HAP-1 (cell line): ENCODE measurements at regions not wholly inside any gene's neighbourhood (a gene's known extent, or its start where the extent isn't known, plus 50 kb on each side); places are given as distances from the start of the nearest gene placed in this dataset.
A peak's percentile ranks its signal among the peaks of the same experiment; 100 is the strongest.

Experiments used
- DNase-seq, 2 experiments: peaks; one replicate each; pipeline ENCODE4 v3.0.0-alpha.2; 2016 to 2020; ENCODE audit warnings: low spot score in 2 of 2
- H3K27me3 ChIP-seq: fragments of 250-450 bp; sonication (Bioruptor Pico); 2 replicates; pipeline ENCODE4 v1.5.1; 2020; ENCODE audit warnings: low read depth, mild to moderate bottlenecking, moderate library complexity
- H3K36me3 ChIP-seq: fragments of 250-450 bp; sonication (Bioruptor Pico); replicated peaks from 2 replicates; pipeline ENCODE4 v1.5.1; 2020; ENCODE audit warnings: mild to moderate bottlenecking
- H3K4me1 ChIP-seq: fragments of 250-450 bp; sonication (Bioruptor Pico); 2 replicates; pipeline ENCODE4 v1.5.1; 2020; ENCODE audit warnings: mild to moderate bottlenecking
- H3K4me3 ChIP-seq: fragments of 250-450 bp; sonication (Bioruptor Pico); 2 replicates; pipeline ENCODE4 v1.5.1; 2020; ENCODE audit warnings: mild to moderate bottlenecking, moderate library complexity
- H3K9me3 ChIP-seq: fragments of 250-450 bp; sonication (Bioruptor Pico); 2 replicates; pipeline ENCODE4 v1.5.1; 2020; ENCODE audit warnings: mild to moderate bottlenecking, moderate library complexity
- in situ Hi-C: fragments of 300-500 bp; cut with MboI; formaldehyde crosslinking; loops from 3 replicates; pipeline ENCODE4 v1.14.3; 2020; ENCODE audit warnings: low sequenced_read_pairs, inconsistent platforms, mixed read lengths

GRCh38 chr12:3967556-3968160, 94.5 kb upstream of the PARP11 start:
- DNase-seq, result no peak
- Histone ChIP-seq H3K4me3 (no peak overlapping the region), H3K36me3 (no peaks in the 10 kb centered on the region), H3K4me1 (no peaks in the 10 kb centered on the region), H3K27me3 (no peaks in the 10 kb centered on the region), H3K9me3 (no peaks in the 10 kb centered on the region)
- in situ Hi-C loops, result no loop called here

GRCh38 chr12:3966376-3966775, 93.2 kb upstream of the PARP11 start:
- H3K4me1 ChIP-seq, result no peaks in the 10 kb centered on the region
- H3K27me3 ChIP-seq, result no peaks in the 10 kb centered on the region
- H3K9me3 ChIP-seq, result no peaks in the 10 kb centered on the region
- DNase-seq, result no peak
- in situ Hi-C loops, result no loop called here
- H3K36me3 ChIP-seq, result no peaks in the 10 kb centered on the region
- no peak overlapping the region for H3K4me3 ChIP-seq

GRCh38 chr12:3965046-3965445, 91.8 kb upstream of the PARP11 start:
- in situ Hi-C loops, result no loop called here

GRCh38 chr12:3964439-3964838, 91.2 kb upstream of the PARP11 start:
- in situ Hi-C loops, result no loop called here
- Histone ChIP-seq H3K27me3 (no peaks in the 10 kb centered on the region), H3K9me3 (no peaks in the 10 kb centered on the region), H3K4me3 (no peak overlapping the region), H3K4me1 (no peaks in the 10 kb centered on the region), H3K36me3 (no peaks in the 10 kb centered on the region)
- peak in 1 of 2 experiments; percentile 48 for DNase-seq

More at GRCh38 chr12:3965046-3965445, 91.8 kb upstream of the PARP11 start:
- Histone ChIP-seq H3K4me3 (no peak overlapping the region), H3K4me1 (no peaks in the 10 kb centered on the region), H3K9me3 (no peaks in the 10 kb centered on the region), H3K27me3 (no peaks in the 10 kb centered on the region), H3K36me3 (no peaks in the 10 kb centered on the region)
- DNase-seq, result no peak

GRCh38 chr12:3962631-3963483, 89.7 kb upstream of the PARP11 start:
- in situ Hi-C loops, result no loop called here
- Histone ChIP-seq H3K27me3 (no peaks in the 10 kb centered on the region), H3K9me3 (no peaks in the 10 kb centered on the region), H3K4me3 (no peak overlapping the region), H3K36me3 (no peaks in the 10 kb centered on the region), H3K4me1 (no peaks in the 10 kb centered on the region)
- no peak for DNase-seq

GRCh38 chr12:3961591-3961990, 88.4 kb upstream of the PARP11 start:
- Histone ChIP-seq H3K27me3 (no peaks in the 10 kb centered on the region), H3K9me3 (no peaks in the 10 kb centered on the region), H3K36me3 (no peaks in the 10 kb centered on the region), H3K4me3 (no peak overlapping the region), H3K4me1 (no peaks in the 10 kb centered on the region)
- DNase-seq, result no peak
- in situ Hi-C loops, result no loop called here

GRCh38 chr12:3959799-3960560, 86.8 kb upstream of the PARP11 start:
- DNase-seq, result no peak
- Histone ChIP-seq H3K36me3 (no peaks in the 10 kb centered on the region), H3K9me3 (no peaks in the 10 kb centered on the region), H3K4me1 (no peaks in the 10 kb centered on the region), H3K27me3 (no peaks in the 10 kb centered on the region), H3K4me3 (no peak overlapping the region)
- in situ Hi-C loops, result no loop called here

GRCh38 chr12:3958534-3958933, 85.3 kb upstream of the PARP11 start:
- Histone ChIP-seq H3K36me3 (no peaks in the 10 kb centered on the region), H3K27me3 (no peaks in the 10 kb centered on the region)
- in situ Hi-C loops, result no loop called here

GRCh38 chr12:3951380-3952135, 78.4 kb upstream of the PARP11 start:
- Histone ChIP-seq H3K4me3 (no peak overlapping the region), H3K27me3 (no peaks in the 10 kb centered on the region), H3K9me3 (0 out of 2 replicates have a peak, but pooled peaks cover 3% of the 10 kb centered on the region), H3K4me1 (no peaks in the 10 kb centered on the region), H3K36me3 (no peaks in the 10 kb centered on the region)
- DNase-seq, result no peak
- in situ Hi-C loops, result no loop called here

More at GRCh38 chr12:3958534-3958933, 85.3 kb upstream of the PARP11 start:
- Histone ChIP-seq H3K9me3 (no peaks in the 10 kb centered on the region), H3K4me3 (no peak overlapping the region), H3K4me1 (no peaks in the 10 kb centered on the region)
- no peak for DNase-seq

- no peaks in the 10 kb centered on the region for H3K27me3 ChIP-seq
- no peaks in the 10 kb centered on the region for H3K36me3 ChIP-seq
- H3K9me3 ChIP-seq, result 0 out of 2 replicates have a peak, but pooled peaks cover 3% of the 10 kb centered on the region
- H3K4me1 ChIP-seq, result no peaks in the 10 kb centered on the region; the same call in 1 of the 2 replicates
- in situ Hi-C loops, result no loop called here
- H3K4me3 ChIP-seq, result no peak overlapping the region
- no peak for DNase-seq
Observed at GRCh38 chr12:3950714-3951320, 77.6 kb upstream of the PARP11 start.

GRCh38 chr12:3947781-3948180, 74.6 kb upstream of the PARP11 start:
- H3K9me3 ChIP-seq, result 0 out of 2 replicates have a peak, but pooled peaks cover 3% of the 10 kb centered on the region
- H3K4me1 ChIP-seq, result peaks cover 17% of the 10 kb centered on the region
- H3K27me3 ChIP-seq, result no peaks in the 10 kb centered on the region
- H3K36me3 ChIP-seq, result no peaks in the 10 kb centered on the region
- DNase-seq, result no peak
- no peak overlapping the region for H3K4me3 ChIP-seq
- in situ Hi-C loops, result no loop called here

GRCh38 chr12:3945671-3946070, 72.5 kb upstream of the PARP11 start:
- DNase-seq, result no peak
- 0 out of 2 replicates have a peak, but pooled peaks cover 3% of the 10 kb centered on the region for H3K9me3 ChIP-seq
- H3K4me1 ChIP-seq, result peaks cover 17% of the 10 kb centered on the region
- H3K27me3 ChIP-seq, result no peaks in the 10 kb centered on the region
- in situ Hi-C loops, result no loop called here
- no peak overlapping the region for H3K4me3 ChIP-seq
- H3K36me3 ChIP-seq, result no peaks in the 10 kb centered on the region

GRCh38 chr12:3944620-3945019, 71.4 kb upstream of the PARP11 start:
- peaks cover 17% of the 10 kb centered on the region for H3K4me1 ChIP-seq
- H3K4me3 ChIP-seq, result no peak overlapping the region
- no peaks in the 10 kb centered on the region for H3K27me3 ChIP-seq
- peak; percentile 67 to 89 for DNase-seq
- H3K36me3 ChIP-seq, result no peaks in the 10 kb centered on the region
- 0 out of 2 replicates have a peak, but pooled peaks cover 3% of the 10 kb centered on the region for H3K9me3 ChIP-seq
- in situ Hi-C loops, result no loop called here
